Caco-2 (cell line): ENCODE measurements at regions not wholly inside any gene's neighbourhood (a gene's known extent, or its start where the extent isn't known, plus 50 kb on each side); places are given as distances from the start of the nearest gene placed in this dataset.

Experiments used
- BruUV-seq: library from RNA; stranded (reverse); fragments of 400-500 nt; replicated peaks from 2 replicates; lab custom pipeline; 2021; lab: Mats Ljungman, UMichigan
- CTCF ChIA-PET: fragments of 300-600 bp; sonication (Branson Sonifier 250); formaldehyde crosslinking; loops from one replicate; lab custom pipeline; 2022; ENCODE audit warnings: antibody characterized with exemption; lab: Charles Lee
- POLR2A ChIA-PET: fragments of 300-600 bp; sonication (Branson Sonifier 250); formaldehyde crosslinking; loops from one replicate; lab custom pipeline; 2022; ENCODE audit warnings: antibody characterized with exemption; lab: Charles Lee
- DNase-seq, 2 experiments: peaks; one replicate each; pipeline versions ENCODE4 v3.0.0 to v3.0.0-alpha.2; 2020 to 2022
- H3K27me3 ChIP-seq: replicated peaks from 2 replicates; pipeline ENCODE4 v1.6.0; 2011; ENCODE audit warnings: low read length; ENCODE audit not compliant: control insufficient read depth, insufficient read depth
- H3K36me3 ChIP-seq: 2 replicates; pipeline ENCODE4 v1.5.1; 2011; ENCODE audit warnings: low read length; ENCODE audit not compliant: control insufficient read depth, insufficient read depth
- H3K4me1 ChIP-seq: fragments of 250-450 bp; sonication (Bioruptor Pico); 2 replicates; pipeline ENCODE4 v1.5.1; 2020; ENCODE audit warnings: mild to moderate bottlenecking
- H3K4me3 ChIP-seq: 2 replicates; pipeline ENCODE4 v1.5.1; 2011; ENCODE audit warnings: low read depth, mild to moderate bottlenecking, control low read depth, low read length
- H3K9me3 ChIP-seq: fragments of 250-450 bp; sonication (Bioruptor Pico); 2 replicates; pipeline ENCODE4 v1.5.1; 2020; ENCODE audit warnings: mild to moderate bottlenecking, moderate library complexity
- H3K27ac Mint-ChIP-seq: one replicate; pipeline ENCODE4 v1.8.0; 2022; ENCODE audit warnings: mixed read lengths; ENCODE audit not compliant: unreplicated experiment
- H3K27me3 Mint-ChIP-seq: one replicate; pipeline ENCODE4 v1.8.0; 2022; ENCODE audit warnings: mixed read lengths; ENCODE audit not compliant: insufficient read depth, unreplicated experiment
- H3K36me3 Mint-ChIP-seq: one replicate; pipeline ENCODE4 v1.8.0; 2022; ENCODE audit warnings: mild to moderate bottlenecking, mixed read lengths; ENCODE audit not compliant: insufficient read depth, unreplicated experiment
- H3K4me1 Mint-ChIP-seq: one replicate; pipeline ENCODE4 v1.8.0; 2022; ENCODE audit warnings: low read depth, mixed read lengths; ENCODE audit not compliant: unreplicated experiment
- H3K4me3 Mint-ChIP-seq: one replicate; pipeline ENCODE4 v1.8.0; 2022; ENCODE audit warnings: mild to moderate bottlenecking, moderate library complexity, mixed read lengths; ENCODE audit not compliant: unreplicated experiment
- H3K9me3 Mint-ChIP-seq: one replicate; pipeline ENCODE4 v1.8.0; 2022; ENCODE audit warnings: mixed read lengths; ENCODE audit not compliant: unreplicated experiment
- intact Hi-C: fragments of 100-400 bp; cut with micrococcal nuclease; formaldehyde crosslinking; loops from one replicate; pipeline ENCODE4 v1.10.0; 2022; ENCODE audit not compliant: unreplicated experiment
- TF ChIP-seq, protein P1 (sequence below), 2 experiments: fragments of 200-600 bp in 1 of 2; IDR thresholded peaks; 1 replicate in 1 of 2; 2 replicates in 1 of 2; pipeline versions ENCODE4 v1.5.1 to v1.8.0; 2011 to 2022; ENCODE audit warnings: antibody characterized with exemption in 1 of 2, control low read depth in 1 of 2, inconsistent platforms in 1 of 2, low read depth in 1 of 2, low read length in 1 of 2, mild to moderate bottlenecking in 1 of 2, moderate library complexity in 1 of 2; ENCODE audit not compliant: insufficient read depth in 1 of 2, severe bottlenecking in 1 of 2, unreplicated experiment in 1 of 2

DNA sequence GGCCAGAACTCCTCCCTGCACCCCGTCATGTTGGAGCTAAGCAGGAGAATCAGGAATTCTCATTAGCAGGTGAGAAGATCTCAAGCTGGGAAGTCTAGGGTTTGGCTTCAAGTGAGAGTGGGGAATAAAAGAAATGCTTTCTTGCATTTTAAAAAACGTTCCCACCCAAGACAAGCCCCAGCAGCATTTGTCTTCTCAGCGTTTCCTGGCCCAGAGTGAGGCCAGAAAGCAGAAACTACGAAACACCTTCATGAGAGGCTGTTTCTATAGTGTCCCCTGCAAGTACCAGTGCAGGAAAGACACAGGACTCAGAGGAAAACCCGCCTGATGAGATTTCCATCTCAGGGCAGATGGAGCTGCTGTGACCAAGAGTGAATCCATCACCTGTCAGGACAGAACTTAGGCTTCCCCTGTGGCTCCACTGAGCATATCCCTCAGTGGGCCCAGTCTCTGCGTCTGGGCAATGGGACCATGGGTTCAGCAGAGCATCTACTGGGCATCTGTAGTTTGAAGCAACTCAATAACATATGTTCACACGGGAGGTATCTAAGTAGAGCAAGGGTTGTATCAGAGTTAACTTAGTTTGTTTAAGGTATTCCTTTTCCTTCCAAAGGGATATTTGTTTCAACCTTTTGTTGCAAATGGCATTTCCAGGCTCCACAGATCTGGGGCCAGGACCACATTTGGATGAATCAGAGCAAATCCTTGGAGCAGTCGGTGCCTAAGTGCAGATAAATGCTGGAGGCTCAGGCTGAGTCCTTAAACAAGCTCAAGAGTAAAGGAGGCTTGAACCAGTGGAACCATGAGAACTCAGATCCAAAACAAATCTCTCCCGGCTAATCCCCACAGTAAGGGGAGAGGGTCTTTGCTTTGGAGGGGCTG lies 548.3 kb downstream of the MIAT start:
- Mint-ChIP-seq H3K27me3 (no peaks in the 10 kb centered on the region), H3K4me3 (no peak overlapping the region), H3K36me3 (no peaks in the 10 kb centered on the region), H3K27ac (no peak overlapping the region), H3K9me3 (no peaks in the 10 kb centered on the region), H3K4me1 (peaks cover 12% of the 10 kb centered on the region)
- Histone ChIP-seq H3K4me1 (peaks cover 23% of the 10 kb centered on the region), H3K36me3 (no peaks in the 10 kb centered on the region), H3K27me3 (no peaks in the 10 kb centered on the region), H3K4me3 (no peak overlapping the region), H3K9me3 (no peaks in the 10 kb centered on the region)
- BruUV-seq, result no TSS peak
- DNase-seq, result no peak
- TF ChIP-seq, protein P1, sequence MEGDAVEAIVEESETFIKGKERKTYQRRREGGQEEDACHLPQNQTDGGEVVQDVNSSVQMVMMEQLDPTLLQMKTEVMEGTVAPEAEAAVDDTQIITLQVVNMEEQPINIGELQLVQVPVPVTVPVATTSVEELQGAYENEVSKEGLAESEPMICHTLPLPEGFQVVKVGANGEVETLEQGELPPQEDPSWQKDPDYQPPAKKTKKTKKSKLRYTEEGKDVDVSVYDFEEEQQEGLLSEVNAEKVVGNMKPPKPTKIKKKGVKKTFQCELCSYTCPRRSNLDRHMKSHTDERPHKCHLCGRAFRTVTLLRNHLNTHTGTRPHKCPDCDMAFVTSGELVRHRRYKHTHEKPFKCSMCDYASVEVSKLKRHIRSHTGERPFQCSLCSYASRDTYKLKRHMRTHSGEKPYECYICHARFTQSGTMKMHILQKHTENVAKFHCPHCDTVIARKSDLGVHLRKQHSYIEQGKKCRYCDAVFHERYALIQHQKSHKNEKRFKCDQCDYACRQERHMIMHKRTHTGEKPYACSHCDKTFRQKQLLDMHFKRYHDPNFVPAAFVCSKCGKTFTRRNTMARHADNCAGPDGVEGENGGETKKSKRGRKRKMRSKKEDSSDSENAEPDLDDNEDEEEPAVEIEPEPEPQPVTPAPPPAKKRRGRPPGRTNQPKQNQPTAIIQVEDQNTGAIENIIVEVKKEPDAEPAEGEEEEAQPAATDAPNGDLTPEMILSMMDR (IDR thresholded peaks at IDR 0.05; ENCODE audit: insufficient read depth in 1 of 2, low read depth in 1 of 2, low read length in 1 of 2, severe bottlenecking in 1 of 2, unreplicated experiment in 1 of 2), result no peak
- intact Hi-C loops, result no loop called here
- CTCF ChIA-PET, result no interaction called here
- POLR2A ChIA-PET, result no interaction called here

DNA sequence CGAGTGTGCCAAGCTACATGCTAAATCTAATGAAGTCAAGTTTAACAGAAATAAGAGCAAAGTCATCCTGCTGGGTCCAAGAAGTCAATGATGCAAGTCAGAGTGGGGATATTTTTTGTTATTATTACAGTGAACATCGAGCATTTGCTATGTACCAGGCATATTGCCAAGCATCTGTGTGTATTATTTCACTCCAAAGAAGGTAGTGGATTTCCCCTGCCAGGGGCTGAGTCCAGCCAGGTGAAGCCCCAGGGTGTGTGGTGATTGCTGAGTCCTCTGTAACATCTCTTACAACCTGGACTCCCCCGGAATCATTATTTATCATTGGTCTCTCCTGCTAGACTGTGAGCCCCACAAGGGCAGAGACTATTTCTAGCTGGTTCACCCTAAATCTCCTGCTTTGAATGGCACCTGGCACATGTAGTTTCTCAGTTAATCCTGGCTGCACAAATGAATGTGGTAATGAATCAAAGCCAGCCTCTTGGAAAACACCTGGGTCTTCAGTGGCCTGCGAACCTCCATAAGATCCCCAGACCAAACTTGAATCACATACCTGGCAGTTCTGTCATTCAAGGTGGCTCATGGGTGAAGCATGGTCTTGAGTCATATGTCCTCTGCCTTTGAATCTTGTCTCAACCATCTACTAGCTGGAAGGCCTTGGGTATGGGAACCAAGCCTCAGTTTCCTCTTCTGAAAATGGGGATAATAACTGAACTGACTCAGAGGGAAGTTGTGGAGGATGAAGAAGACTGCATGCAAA lies 549.2 kb downstream of the MIAT start:
- no peak for DNase-seq
- no TSS peak for BruUV-seq
- Histone ChIP-seq H3K9me3 (no peaks in the 10 kb centered on the region), H3K4me1 (peaks cover 22% of the 10 kb centered on the region), H3K36me3 (no peaks in the 10 kb centered on the region), H3K4me3 (no peak overlapping the region), H3K27me3 (no peaks in the 10 kb centered on the region)
- no peaks in the 10 kb centered on the region for H3K9me3 Mint-ChIP-seq
- TF ChIP-seq, protein P1 (IDR thresholded peaks at IDR 0.05; ENCODE audit: insufficient read depth in 1 of 2, low read depth in 1 of 2, low read length in 1 of 2, severe bottlenecking in 1 of 2, unreplicated experiment in 1 of 2), result no peak
- ChIA-PET CTCF (no interaction called here), POLR2A (no interaction called here)
- H3K4me1 Mint-ChIP-seq, result peaks cover 12% of the 10 kb centered on the region
- no peak overlapping the region for H3K4me3 Mint-ChIP-seq
- intact Hi-C loops, result no loop called here
- H3K36me3 Mint-ChIP-seq, result no peaks in the 10 kb centered on the region
- no peaks in the 10 kb centered on the region for H3K27me3 Mint-ChIP-seq
- H3K27ac Mint-ChIP-seq, result no peak overlapping the region

DNA sequence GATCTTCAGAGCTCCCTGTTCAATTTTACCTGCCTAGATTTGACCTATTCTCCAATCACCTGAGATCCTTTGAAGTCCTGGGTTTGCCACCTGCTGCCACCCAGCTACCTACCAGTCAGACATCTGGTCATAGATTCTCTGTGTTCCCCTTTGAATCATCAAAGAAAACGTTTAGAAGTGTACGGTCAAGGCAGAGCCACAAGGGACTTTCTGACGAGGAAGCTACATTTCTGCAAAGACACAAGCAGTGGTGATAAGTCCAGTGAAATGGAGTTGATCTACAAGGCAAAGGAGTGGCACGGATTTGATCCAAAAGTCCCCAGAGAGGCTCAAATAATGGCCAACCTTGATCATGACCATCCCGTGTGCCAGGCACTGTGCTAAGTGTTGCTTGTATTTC lies 549.9 kb downstream of the MIAT start:
- CTCF ChIA-PET, result no interaction called here
- no peaks in the 10 kb centered on the region for H3K36me3 Mint-ChIP-seq
- intact Hi-C loops, result no loop called here
- Histone ChIP-seq H3K27me3 (no peaks in the 10 kb centered on the region), H3K9me3 (no peaks in the 10 kb centered on the region), H3K36me3 (no peaks in the 10 kb centered on the region), H3K4me1 (peaks cover 16% of the 10 kb centered on the region), H3K4me3 (no peak overlapping the region)
- H3K27me3 Mint-ChIP-seq, result no peaks in the 10 kb centered on the region
- POLR2A ChIA-PET, result no interaction called here
- peaks cover 12% of the 10 kb centered on the region for H3K4me1 Mint-ChIP-seq
- TF ChIP-seq, protein P1 (IDR thresholded peaks at IDR 0.05; ENCODE audit: insufficient read depth in 1 of 2, low read depth in 1 of 2, low read length in 1 of 2, severe bottlenecking in 1 of 2, unreplicated experiment in 1 of 2), result no peak
- no peaks in the 10 kb centered on the region for H3K9me3 Mint-ChIP-seq
- no peak overlapping the region for H3K27ac Mint-ChIP-seq
- no peak for DNase-seq
- BruUV-seq, result no TSS peak
- H3K4me3 Mint-ChIP-seq, result no peak overlapping the region
